WERI-Rb-1 (cell line): ENCODE measurements at regions not wholly inside any gene's neighbourhood (a gene's known extent, or its start where the extent isn't known, plus 50 kb on each side); places are given as distances from the start of the nearest gene placed in this dataset.

Source experiments
- DNase-seq: peaks from one replicate; pipeline ENCODE4 v3.0.0-alpha.2; 2020
- H3K27ac ChIP-seq: fragments of 250-450 bp; sonication (Bioruptor Pico); 2 replicates; pipeline ENCODE4 v1.5.1; 2020; ENCODE audit warnings: mild to moderate bottlenecking, moderate library complexity
- H3K27me3 ChIP-seq: fragments of 250-450 bp; sonication (Bioruptor Pico); 2 replicates; pipeline ENCODE4 v1.5.1; 2021; ENCODE audit warnings: mild to moderate bottlenecking, low read depth, moderate library complexity; ENCODE audit not compliant: insufficient read depth, severe bottlenecking
- H3K36me3 ChIP-seq: fragments of 250-450 bp; sonication (Bioruptor Pico); 2 replicates; pipeline ENCODE4 v1.5.1; 2020; ENCODE audit warnings: mild to moderate bottlenecking, moderate library complexity
- H3K4me3 ChIP-seq: 2 replicates; pipeline ENCODE4 v1.5.1; 2011; ENCODE audit warnings: low read depth, mild to moderate bottlenecking, control low read depth, low read length
- H3K9me3 ChIP-seq: fragments of 250-450 bp; sonication (Bioruptor Pico); 2 replicates; pipeline ENCODE4 v1.5.1; 2021; ENCODE audit warnings: mild to moderate bottlenecking, moderate library complexity; ENCODE audit not compliant: severe bottlenecking
- TF ChIP-seq, protein P1 (sequence below): IDR thresholded peaks from 2 replicates; pipeline ENCODE4 v1.5.1; 2011; ENCODE audit warnings: low read depth, mild to moderate bottlenecking, control low read depth, inconsistent platforms, low read length

GRCh38 chr7:138299066-138299465, 161.0 kb upstream of the TRIM24 start:
- TF ChIP-seq, protein P1, sequence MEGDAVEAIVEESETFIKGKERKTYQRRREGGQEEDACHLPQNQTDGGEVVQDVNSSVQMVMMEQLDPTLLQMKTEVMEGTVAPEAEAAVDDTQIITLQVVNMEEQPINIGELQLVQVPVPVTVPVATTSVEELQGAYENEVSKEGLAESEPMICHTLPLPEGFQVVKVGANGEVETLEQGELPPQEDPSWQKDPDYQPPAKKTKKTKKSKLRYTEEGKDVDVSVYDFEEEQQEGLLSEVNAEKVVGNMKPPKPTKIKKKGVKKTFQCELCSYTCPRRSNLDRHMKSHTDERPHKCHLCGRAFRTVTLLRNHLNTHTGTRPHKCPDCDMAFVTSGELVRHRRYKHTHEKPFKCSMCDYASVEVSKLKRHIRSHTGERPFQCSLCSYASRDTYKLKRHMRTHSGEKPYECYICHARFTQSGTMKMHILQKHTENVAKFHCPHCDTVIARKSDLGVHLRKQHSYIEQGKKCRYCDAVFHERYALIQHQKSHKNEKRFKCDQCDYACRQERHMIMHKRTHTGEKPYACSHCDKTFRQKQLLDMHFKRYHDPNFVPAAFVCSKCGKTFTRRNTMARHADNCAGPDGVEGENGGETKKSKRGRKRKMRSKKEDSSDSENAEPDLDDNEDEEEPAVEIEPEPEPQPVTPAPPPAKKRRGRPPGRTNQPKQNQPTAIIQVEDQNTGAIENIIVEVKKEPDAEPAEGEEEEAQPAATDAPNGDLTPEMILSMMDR, result no peak
- no peak for DNase-seq

GRCh38 chr7:138303230-138304070, 156.6 kb upstream of the TRIM24 start:
- no peaks in the 10 kb centered on the region for H3K27me3 ChIP-seq
- H3K27ac ChIP-seq, result no peak overlapping the region
- no peaks in the 10 kb centered on the region for H3K36me3 ChIP-seq
- H3K9me3 ChIP-seq, result no peaks in the 10 kb centered on the region
- TF ChIP-seq, protein P1, result no peak
- no peak for DNase-seq
- H3K4me3 ChIP-seq, result no peak overlapping the region

More at GRCh38 chr7:138299066-138299465, 161.0 kb upstream of the TRIM24 start:
- Histone ChIP-seq H3K9me3 (no peaks in the 10 kb centered on the region), H3K27me3 (no peaks in the 10 kb centered on the region), H3K27ac (no peak overlapping the region), H3K36me3 (no peaks in the 10 kb centered on the region), H3K4me3 (no peak overlapping the region)

DNA sequence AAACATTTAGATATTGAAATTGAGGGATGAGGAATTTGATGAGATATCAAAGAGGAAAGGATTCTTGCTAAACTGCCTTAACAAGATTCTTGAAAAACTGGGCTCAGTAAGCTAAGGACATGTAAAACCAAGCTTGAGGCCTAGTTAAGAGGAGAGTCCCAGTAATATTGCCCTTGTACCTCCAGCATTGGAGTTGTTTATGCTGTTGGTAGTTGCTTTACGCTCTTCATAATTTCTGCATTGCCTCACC, 156.1 kb upstream of the TRIM24 start:
- TF ChIP-seq, protein P1, result no peak

DNA sequence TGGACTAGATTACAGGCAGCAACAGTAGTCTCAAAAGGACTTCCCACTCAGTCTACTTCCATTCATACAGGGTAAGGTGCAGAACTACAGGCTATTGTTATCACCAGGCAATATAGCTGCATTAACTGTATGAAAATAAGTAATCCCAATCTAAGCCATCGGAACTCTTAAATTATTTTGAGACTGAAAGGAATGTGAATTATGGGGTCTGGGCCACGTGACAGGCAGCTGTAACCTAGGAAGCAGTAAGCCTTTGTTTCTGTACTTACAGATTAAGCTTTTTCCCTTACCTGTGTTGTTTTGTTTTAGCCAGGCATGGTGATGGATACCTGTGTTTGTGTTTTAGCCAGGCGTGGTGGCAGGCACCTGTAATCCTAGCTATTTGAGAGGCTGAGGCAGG, 152.4 kb upstream of the TRIM24 start:
- Histone ChIP-seq H3K9me3 (peaks cover 2% of the 10 kb centered on the region), H3K4me3 (no peak overlapping the region), H3K36me3 (no peaks in the 10 kb centered on the region), H3K27me3 (no peaks in the 10 kb centered on the region), H3K27ac (no peak overlapping the region)
- TF ChIP-seq, protein P1, result no peak
- no peak for DNase-seq

More for the DNA sequence above, 156.1 kb upstream of the TRIM24 start:
- H3K9me3 ChIP-seq, result no peaks in the 10 kb centered on the region
- no peak overlapping the region for H3K4me3 ChIP-seq
- no peaks in the 10 kb centered on the region for H3K27me3 ChIP-seq
- no peak for DNase-seq
- no peak overlapping the region for H3K27ac ChIP-seq
- no peaks in the 10 kb centered on the region for H3K36me3 ChIP-seq

GRCh38 chr7:138308136-138308535, 151.9 kb upstream of the TRIM24 start:
- H3K27me3 ChIP-seq, result no peaks in the 10 kb centered on the region
- H3K36me3 ChIP-seq, result no peaks in the 10 kb centered on the region
- peaks cover 2% of the 10 kb centered on the region for H3K9me3 ChIP-seq
- H3K27ac ChIP-seq, result no peak overlapping the region
- no peak overlapping the region for H3K4me3 ChIP-seq
- DNase-seq, result no peak
- TF ChIP-seq, protein P1, result no peak

DNA sequence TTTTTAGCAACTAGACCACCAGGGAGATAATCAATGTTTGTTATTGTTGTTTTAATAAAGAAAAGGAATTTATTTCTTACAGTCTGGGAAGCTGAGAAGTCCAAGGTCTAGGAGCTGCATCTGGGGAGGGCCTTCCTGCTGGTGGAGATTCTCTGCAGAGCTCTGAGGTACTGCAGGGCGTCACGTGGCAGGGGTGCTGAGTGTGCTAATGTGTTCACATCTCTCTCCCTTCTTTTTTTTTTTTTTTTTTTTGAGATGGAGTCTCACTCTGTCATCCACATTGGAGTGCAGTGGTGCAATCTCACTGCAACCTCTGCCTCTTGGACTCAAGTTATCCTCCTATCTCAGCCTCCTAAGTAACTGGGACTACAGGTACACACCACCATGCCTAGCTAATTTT, 150.9 kb upstream of the TRIM24 start:
- TF ChIP-seq, protein P1, result no peak
- Histone ChIP-seq H3K27me3 (no peaks in the 10 kb centered on the region), H3K4me3 (no peak overlapping the region), H3K9me3 (peaks cover 2% of the 10 kb centered on the region), H3K36me3 (no peaks in the 10 kb centered on the region), H3K27ac (no peak overlapping the region)
- no peak for DNase-seq
